Prostate gland (tissue), 2 donors: ENCODE measurements at regions not wholly inside any gene's neighbourhood (a gene's known extent, or its start where the extent isn't known, plus 50 kb on each side); places are given as distances from the start of the nearest gene placed in this dataset.

Experiments used
- DNase-seq: peaks from one replicate; pipeline ENCODE4 v3.0.0-alpha.2; 2019; ENCODE audit warnings: low spot score
- H3K27ac ChIP-seq, 2 donors: fragments of 200-600 bp; sonication (generic); 2 replicates each; pipeline ENCODE4 v1.5.1; 2017 to 2019
- H3K27me3 ChIP-seq: fragments of 200-600 bp; sonication (generic); replicated peaks from 2 replicates; pipeline ENCODE4 v1.5.1; 2019; ENCODE audit not compliant: insufficient read depth
- H3K36me3 ChIP-seq, 2 donors: fragments of 200-600 bp; sonication (generic); 1 replicate in 1 of 2; 2 replicates in 1 of 2; pipeline versions ENCODE4 v1.5.1 to v1.8.1; 2017 to 2019
- H3K4me1 ChIP-seq: fragments of 200-600 bp; sonication (generic); replicated peaks from 2 replicates; pipeline ENCODE4 v1.5.1; 2019
- H3K4me3 ChIP-seq, 2 donors: fragments of 200-600 bp; sonication (generic); 2 replicates each; pipeline ENCODE4 v1.5.1; 2017 to 2019
- H3K9me3 ChIP-seq: fragments of 200-600 bp; sonication (generic); 2 replicates; pipeline ENCODE4 v1.5.1; 2017
- CTCF ChIP-seq, 4 experiments: fragments of 200-600 bp in 2 of 4; fragments of 450-650 bp in 2 of 4; sonication (generic) in 2 of 4; IDR thresholded peaks; 1 replicate in 3 of 4; 2 replicates in 1 of 4; pipeline ENCODE4 v1.5.1; 2016 to 2019; ENCODE audit warnings: antibody characterized with exemption in 4 of 4, mild to moderate bottlenecking in 2 of 4, moderate library complexity in 2 of 4
- POLR2A ChIP-seq: fragments of 450-650 bp; IDR thresholded peaks from one replicate; pipeline ENCODE4 v1.6.1; 2016; ENCODE audit warnings: antibody characterized with exemption, mild to moderate bottlenecking
- POLR2AphosphoS5 ChIP-seq: sonication (generic); formaldehyde crosslinking; IDR thresholded peaks from one replicate; pipeline ENCODE4 v1.6.1; 2017; ENCODE audit warnings: antibody characterized with exemption
- WGBS: methylation state at CpG from one replicate; pipeline ENCODE4 v1.1.5; 2018; 5-methylcytosine and 5-hydroxymethylcytosine counted together
- intact Hi-C: fragments of 100-400 bp; cut with DNase I; formaldehyde crosslinking; loops from one replicate; pipeline ENCODE4 v1.14.2; 2022

GRCh38 chr6:115302731-115303130, 758.0 kb downstream of the FRK start:
- TF ChIP-seq POLR2AphosphoS5 (no peak), POLR2A (no peak), CTCF (IDR thresholded peaks at IDR 0.05) (no peak)
- Histone ChIP-seq H3K27me3 (no peaks in the 10 kb centered on the region), H3K27ac (no peak overlapping the region), H3K9me3 (no peaks in the 10 kb centered on the region), H3K4me3 (no peak overlapping the region), H3K36me3 (no peaks in the 10 kb centered on the region), H3K4me1 (no peaks in the 10 kb centered on the region)
- 36% methylated on average over 4 of the region's 4 CpGs for WGBS
- intact Hi-C loops = no loop called here
- DNase-seq = no peak

- H3K27me3 ChIP-seq = no peaks in the 10 kb centered on the region
- 71% methylated on average over 4 of the region's 4 CpGs for WGBS
- no peaks in the 10 kb centered on the region for H3K4me1 ChIP-seq
- H3K27ac ChIP-seq = no peak overlapping the region
- DNase-seq = no peak
- intact Hi-C loops = no loop called here
- H3K9me3 ChIP-seq = no peaks in the 10 kb centered on the region
- no peak for TF ChIP-seq POLR2AphosphoS5
- TF ChIP-seq POLR2A = no peak
- no peak for TF ChIP-seq CTCF (IDR thresholded peaks at IDR 0.05)
- H3K36me3 ChIP-seq = no peaks in the 10 kb centered on the region
- no peak overlapping the region for H3K4me3 ChIP-seq
Observed at GRCh38 chr6:115287467-115287866, 773.2 kb downstream of the FRK start.

- intact Hi-C loops = no loop called here
- Histone ChIP-seq H3K4me3 (no peak overlapping the region), H3K36me3 (no peaks in the 10 kb centered on the region), H3K27ac (no peak overlapping the region), H3K27me3 (no peaks in the 10 kb centered on the region), H3K9me3 (no peaks in the 10 kb centered on the region), H3K4me1 (no peaks in the 10 kb centered on the region)
- WGBS = 76% methylated on average over 3 of the region's 3 CpGs
- TF ChIP-seq CTCF (IDR thresholded peaks at IDR 0.05) = no peak
- TF ChIP-seq POLR2AphosphoS5 = no peak
- TF ChIP-seq POLR2A = no peak
- no peak for DNase-seq
Observed at GRCh38 chr6:115276881-115277565, 783.7 kb downstream of the FRK start.

- Histone ChIP-seq H3K27me3 (no peaks in the 10 kb centered on the region), H3K27ac (no peak overlapping the region), H3K4me1 (no peaks in the 10 kb centered on the region), H3K9me3 (no peaks in the 10 kb centered on the region), H3K36me3 (no peaks in the 10 kb centered on the region), H3K4me3 (no peak overlapping the region)
- intact Hi-C loops = no loop called here
- no peak for DNase-seq
- TF ChIP-seq CTCF (IDR thresholded peaks at IDR 0.05) = no peak
- TF ChIP-seq POLR2A = no peak
- no peak for TF ChIP-seq POLR2AphosphoS5
Observed at GRCh38 chr6:115272311-115272710, 788.4 kb downstream of the FRK start.

- 30% methylated on average over 5 of the region's 5 CpGs for WGBS
- intact Hi-C loops = no loop called here
- no peak for DNase-seq
- Histone ChIP-seq H3K27ac (no peak overlapping the region), H3K36me3 (no peaks in the 10 kb centered on the region), H3K4me3 (no peak overlapping the region), H3K9me3 (no peaks in the 10 kb centered on the region), H3K4me1 (no peaks in the 10 kb centered on the region), H3K27me3 (no peaks in the 10 kb centered on the region)
- TF ChIP-seq CTCF (IDR thresholded peaks at IDR 0.05) (no peak), POLR2AphosphoS5 (no peak), POLR2A (no peak)
Observed at GRCh38 chr6:115271434-115271833, 789.3 kb downstream of the FRK start.
